GM12892 (cell line): ENCODE measurements at regions not wholly inside any gene's neighbourhood (a gene's known extent, or its start where the extent isn't known, plus 50 kb on each side); places are given as distances from the start of the nearest gene placed in this dataset.

Experiments used
- POLR2A ChIP-seq: IDR thresholded peaks from 2 replicates; pipeline ENCODE4 v1.6.1; 2011; ENCODE audit warnings: low read depth, low read length, control low read depth
- POLR2AphosphoS5 ChIP-seq: IDR thresholded peaks from 2 replicates; pipeline ENCODE4 v1.6.1; 2011; ENCODE audit warnings: low read depth, low read length, control low read depth

GRCh38 chr2:59167514-59167913, 926.4 kb upstream of the FANCL start:
- no peak for TF ChIP-seq POLR2A
- TF ChIP-seq POLR2AphosphoS5, result no peak
